HG03060 (cell line): ENCODE measurements at regions not wholly inside any gene's neighbourhood (a gene's known extent, or its start where the extent isn't known, plus 50 kb on each side); places are given as distances from the start of the nearest gene placed in this dataset.
"Not testable (repeated sequence)": the region's sequence is repeated elsewhere in the genome, so short reads cannot be mapped to it uniquely, and the experiment has no call there.

Experiments
- ATAC-seq: cut with Tn5 transposase; IDR thresholded peaks from one replicate; pipeline ENCODE4 v1.9.1; 2021; ENCODE audit warnings: low read depth, moderate number of reproducible peaks; ENCODE audit not compliant: unreplicated experiment

- ATAC-seq = not testable (repeated sequence)
These were observed 2410.5 kb downstream of the PCDH7 start for GRCh38 chr4:33130662-33131061.

- ATAC-seq = no peak
These were observed 2413.6 kb downstream of the PCDH7 start for GRCh38 chr4:33133723-33134122.

GRCh38 chr4:33134366-33134765 is 2414.2 kb downstream of the PCDH7 start:
- ATAC-seq = no peak

- ATAC-seq = no peak
These were observed 2429.7 kb downstream of the PCDH7 start for GRCh38 chr4:33149658-33150524.

GRCh38 chr4:33150525-33150910 is 2430.3 kb downstream of the PCDH7 start:
- no peak for ATAC-seq

GRCh38 chr4:33160126-33160525 is 2440.0 kb downstream of the PCDH7 start:
- no peak for ATAC-seq

- ATAC-seq = no peak
These were observed 2441.0 kb downstream of the PCDH7 start for GRCh38 chr4:33161202-33161601.

- no peak for ATAC-seq
These were observed 2442.0 kb downstream of the PCDH7 start for GRCh38 chr4:33162122-33162521.

- ATAC-seq = no peak
These were observed 2451.8 kb downstream of the PCDH7 start for GRCh38 chr4:33171873-33172525.

GRCh38 chr4:33176566-33176965 is 2456.4 kb downstream of the PCDH7 start:
- no peak for ATAC-seq

- peak; percentile 92 for ATAC-seq
These were observed 2464.6 kb downstream of the PCDH7 start for GRCh38 chr4:33184657-33185290.

GRCh38 chr4:33187035-33187434 is 2466.9 kb downstream of the PCDH7 start:
- ATAC-seq = no peak

GRCh38 chr4:33188733-33189132 is 2468.6 kb downstream of the PCDH7 start:
- no peak for ATAC-seq

GRCh38 chr4:33189169-33189568 is 2469.0 kb downstream of the PCDH7 start:
- no peak for ATAC-seq

GRCh38 chr4:33193109-33193508 is 2472.9 kb downstream of the PCDH7 start:
- no peak for ATAC-seq

GRCh38 chr4:33200377-33200776 is 2480.2 kb downstream of the PCDH7 start:
- ATAC-seq = no peak

- ATAC-seq = no peak
These were observed 2498.1 kb downstream of the PCDH7 start for GRCh38 chr4:33218238-33218637.

- ATAC-seq = no peak
These were observed 2506.0 kb downstream of the PCDH7 start for GRCh38 chr4:33226133-33226532.

GRCh38 chr4:33226783-33227182 is 2506.6 kb downstream of the PCDH7 start:
- no peak for ATAC-seq

- ATAC-seq = no peak
These were observed 2534.9 kb downstream of the PCDH7 start for GRCh38 chr4:33255094-33255493.

GRCh38 chr4:33255507-33255906 is 2535.3 kb downstream of the PCDH7 start:
- no peak for ATAC-seq
